ENCODE measurements at regions not wholly inside any gene's neighbourhood (a gene's known extent, or its start where the extent isn't known, plus 50 kb on each side); places are given as distances from the start of the nearest gene placed in this dataset.

GRCh38 chr11:12618743-12619540, 55.3 kb upstream of the TEAD1 start:
- Histone ChIP-seq H3K9me3 (ENCODE audit: low read length) (peaks cover 2% of the 10 kb centered on the region; the same call in 1 of the 2 replicates), H3K27ac (ENCODE audit: extremely low read length, insufficient read depth, low read length) (no peak overlapping the region), H4K20me1 (ENCODE audit: insufficient read depth, low read length) (no peaks in the 10 kb centered on the region), H2AFZ (ENCODE audit: low read length) (no peak overlapping the region), H3K9ac (ENCODE audit: insufficient read depth, low read depth, low read length) (no peak overlapping the region), H3K27me3 (ENCODE audit: control insufficient read depth in 1 of 2, insufficient read depth in 2 of 2, low read length in 2 of 2) (no peaks in the 10 kb centered on the region; a peak in 1 of 5 replicates), H3K36me3 (replicated peaks in 1 of 2; ENCODE audit: control insufficient read depth in 1 of 2, insufficient read depth in 2 of 2, low read length in 2 of 2) (no peaks in the 10 kb centered on the region), H3K4me3 (replicated peaks in 1 of 3; ENCODE audit: insufficient read depth in 1 of 3, low read depth in 2 of 3, low read length in 3 of 3) (no peak overlapping the region), H3K79me2 (ENCODE audit: insufficient read depth, low read length) (no peaks in the 10 kb centered on the region), H3K4me2 (ENCODE audit: low read depth, low read length) (no peak overlapping the region), H3K4me1 (ENCODE audit: insufficient read depth, low read length) (no peaks in the 10 kb centered on the region)
- ChIA-PET CTCF (ENCODE audit: low intra/inter-chr PET ratio, low total read pairs) (no interaction called here), POLR2A (no interaction called here)
- DNase-seq (ENCODE audit: low spot score) (no peak), FAIRE-seq (no peak), ATAC-seq (no peak)
- WGBS (ENCODE audit: low lambda C conversion rate) = 52% methylated on average over 2 of the region's 2 CpGs
- BruUV-seq (replicated peaks) = no TSS peak
- intact Hi-C loops (cut with micrococcal nuclease; ENCODE audit: unreplicated experiment) = no loop called here
- in situ Hi-C loops (cut with HindIII; ENCODE audit: extremely low pct_ligation_motif_present, low pct_unique_long_range_greater_than_20kb) = no loop called here
- no peak for TF ChIP-seq ZBTB34 (CRISPR knock-in tag; IDR thresholded peaks at IDR 0.05)
- TF ChIP-seq ZNF792 (CRISPR knock-in tag; IDR thresholded peaks at IDR 0.05) = no peak
- TF ChIP-seq MIER2 (CRISPR knock-in tag; IDR thresholded peaks at IDR 0.05) = no peak
- no peak for TF ChIP-seq CCDC6 (CRISPR knock-in tag; IDR thresholded peaks at IDR 0.05)
- TF ChIP-seq ZBTB7B (CRISPR knock-in tag; IDR thresholded peaks at IDR 0.05) = no peak
- TF ChIP-seq TSC22D2 (CRISPR knock-in tag; IDR thresholded peaks at IDR 0.05; ENCODE audit: borderline replicate concordance) = no peak
- TF ChIP-seq RFXAP (CRISPR knock-in tag; IDR thresholded peaks at IDR 0.05; ENCODE audit: borderline replicate concordance) = no peak
- no peak for TF ChIP-seq TBP (CRISPR knock-in tag; IDR thresholded peaks at IDR 0.05)
- no peak for TF ChIP-seq SRF (IDR thresholded peaks at IDR 0.05; ENCODE audit: low read depth, low read length)
- TF ChIP-seq CBFB (CRISPR knock-in tag; IDR thresholded peaks at IDR 0.05) = no peak
- TF ChIP-seq SMAD3 (CRISPR knock-in tag; IDR thresholded peaks at IDR 0.05) = no peak
- no peak for TF ChIP-seq FUBP1 (CRISPR knock-in tag; IDR thresholded peaks at IDR 0.05; ENCODE audit: borderline replicate concordance)
- no peak for TF ChIP-seq ZNF34 (CRISPR knock-in tag; IDR thresholded peaks at IDR 0.05; ENCODE audit: borderline replicate concordance)
- no peak for TF ChIP-seq ZKSCAN8 (CRISPR knock-in tag; IDR thresholded peaks at IDR 0.05; ENCODE audit: borderline replicate concordance)
- TF ChIP-seq ZNF18 (CRISPR knock-in tag; IDR thresholded peaks at IDR 0.05; ENCODE audit: insufficient replicate concordance) = no peak
- no peak for TF ChIP-seq TRIM22 (IDR thresholded peaks at IDR 0.05)

Data from HepG2 (cell line).